ENCODE measurements at regions not wholly inside any gene's neighbourhood (a gene's known extent, or its start where the extent isn't known, plus 50 kb on each side); places are given as distances from the start of the nearest gene placed in this dataset.
"Not testable (repeated sequence)": the region's sequence is repeated elsewhere in the genome, so short reads cannot be mapped to it uniquely, and the experiment has no call there.

- H3K4me1 Mint-ChIP-seq (ENCODE audit: unreplicated experiment); H3K27ac Mint-ChIP-seq (ENCODE audit: unreplicated experiment); H3K36me3 Mint-ChIP-seq (ENCODE audit: low read depth, unreplicated experiment); H3K4me3 Mint-ChIP-seq (ENCODE audit: unreplicated experiment); DNase-seq (ENCODE audit: low spot score); H3K27me3 Mint-ChIP-seq (ENCODE audit: unreplicated experiment); H3K9me3 Mint-ChIP-seq (ENCODE audit: unreplicated experiment): not testable (repeated sequence)
Observed at GRCh38 chr9:41741897-41742296, 387.3 kb downstream of the CNTNAP3B start.

- not testable (repeated sequence) for H3K4me3 Mint-ChIP-seq (ENCODE audit: unreplicated experiment); H3K4me1 Mint-ChIP-seq (ENCODE audit: unreplicated experiment); H3K9me3 Mint-ChIP-seq (ENCODE audit: unreplicated experiment); H3K36me3 Mint-ChIP-seq (ENCODE audit: low read depth, unreplicated experiment); H3K27me3 Mint-ChIP-seq (ENCODE audit: unreplicated experiment)
- H3K27ac Mint-ChIP-seq (ENCODE audit: unreplicated experiment): peak overlapping the region; percentile 67
- peak; percentile 18 for DNase-seq (ENCODE audit: low spot score)
Observed at GRCh38 chr9:41741173-41741572, 388.1 kb downstream of the CNTNAP3B start.

DNA sequence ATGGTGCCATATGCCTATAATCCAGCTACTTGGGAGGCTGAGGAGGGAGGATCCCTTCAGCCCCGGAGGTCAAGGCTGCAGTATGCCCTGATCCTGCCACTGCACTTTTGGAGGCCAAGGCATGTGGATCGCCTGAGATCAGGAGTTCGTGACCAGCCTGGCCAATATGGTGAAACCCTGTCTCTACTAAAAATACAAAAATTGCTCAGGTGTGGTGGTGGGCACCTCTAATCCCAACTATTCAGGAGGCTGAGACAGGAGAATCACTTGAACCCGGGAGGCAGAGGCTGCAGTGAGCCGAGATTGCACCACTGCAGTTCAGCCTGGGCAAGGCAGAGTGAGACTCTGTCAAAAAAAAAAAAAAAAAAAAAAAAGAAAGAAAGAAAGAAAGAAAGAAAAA lies 390.5 kb downstream of the CNTNAP3B start:
- not testable (repeated sequence) for H3K9me3 Mint-ChIP-seq (ENCODE audit: unreplicated experiment); DNase-seq (ENCODE audit: low spot score); H3K27me3 Mint-ChIP-seq (ENCODE audit: unreplicated experiment); H3K4me1 Mint-ChIP-seq (ENCODE audit: unreplicated experiment); H3K36me3 Mint-ChIP-seq (ENCODE audit: low read depth, unreplicated experiment); H3K4me3 Mint-ChIP-seq (ENCODE audit: unreplicated experiment); H3K27ac Mint-ChIP-seq (ENCODE audit: unreplicated experiment)

DNA sequence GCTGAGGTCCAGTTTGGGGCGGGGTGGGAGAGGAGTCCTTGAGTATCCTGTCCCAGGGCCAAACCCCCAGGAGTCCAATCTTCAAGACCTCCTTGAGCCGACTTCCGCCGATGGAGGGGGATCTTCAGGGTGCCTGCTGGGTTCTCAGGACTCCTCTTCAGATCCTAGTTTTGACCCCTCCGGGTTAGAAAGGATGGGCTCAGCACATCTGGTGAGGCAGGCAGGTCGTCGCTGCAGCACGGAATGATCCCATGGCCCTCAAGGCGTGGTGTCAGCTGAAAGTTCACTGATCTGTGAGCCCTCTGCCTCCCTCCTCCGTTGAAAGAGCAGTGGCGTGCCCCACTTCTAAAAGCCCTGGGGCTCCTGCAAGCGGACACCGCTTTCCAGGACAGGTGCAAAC lies 430.0 kb downstream of the CNTNAP3B start:
- not testable (repeated sequence) for H3K27ac Mint-ChIP-seq (ENCODE audit: unreplicated experiment); H3K9me3 Mint-ChIP-seq (ENCODE audit: unreplicated experiment); H3K4me1 Mint-ChIP-seq (ENCODE audit: unreplicated experiment); H3K36me3 Mint-ChIP-seq (ENCODE audit: low read depth, unreplicated experiment); H3K4me3 Mint-ChIP-seq (ENCODE audit: unreplicated experiment); H3K27me3 Mint-ChIP-seq (ENCODE audit: unreplicated experiment); DNase-seq (ENCODE audit: low spot score)

DNA sequence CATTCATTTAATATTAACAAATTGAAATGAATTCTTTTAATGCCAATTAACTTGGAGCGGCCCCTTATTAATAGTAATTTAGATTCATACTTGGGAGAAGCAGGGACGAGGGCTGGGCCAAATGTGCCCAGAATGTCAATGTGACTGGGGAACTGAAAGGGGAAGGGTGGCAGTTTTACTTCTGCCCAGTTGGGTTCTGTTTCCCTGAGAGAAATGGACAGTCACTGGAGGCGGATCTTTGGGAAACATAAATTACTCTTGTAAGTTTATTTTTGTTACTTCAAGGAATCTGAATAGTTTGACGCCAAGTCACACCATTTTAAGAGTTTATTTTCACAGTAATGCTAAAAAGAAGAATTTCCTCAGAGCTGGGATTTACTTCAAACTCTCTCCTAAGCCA lies 432.1 kb downstream of the CNTNAP3B start:
- H3K27me3 Mint-ChIP-seq (ENCODE audit: unreplicated experiment); H3K4me3 Mint-ChIP-seq (ENCODE audit: unreplicated experiment); DNase-seq (ENCODE audit: low spot score); H3K36me3 Mint-ChIP-seq (ENCODE audit: low read depth, unreplicated experiment); H3K4me1 Mint-ChIP-seq (ENCODE audit: unreplicated experiment); H3K9me3 Mint-ChIP-seq (ENCODE audit: unreplicated experiment); H3K27ac Mint-ChIP-seq (ENCODE audit: unreplicated experiment): not testable (repeated sequence)

- not testable (repeated sequence) for H3K4me3 Mint-ChIP-seq (ENCODE audit: unreplicated experiment); H3K36me3 Mint-ChIP-seq (ENCODE audit: low read depth, unreplicated experiment); H3K4me1 Mint-ChIP-seq (ENCODE audit: unreplicated experiment); H3K9me3 Mint-ChIP-seq (ENCODE audit: unreplicated experiment); H3K27me3 Mint-ChIP-seq (ENCODE audit: unreplicated experiment); DNase-seq (ENCODE audit: low spot score); H3K27ac Mint-ChIP-seq (ENCODE audit: unreplicated experiment)
Observed at GRCh38 chr9:41679312-41679711, 449.9 kb downstream of the CNTNAP3B start.

DNA sequence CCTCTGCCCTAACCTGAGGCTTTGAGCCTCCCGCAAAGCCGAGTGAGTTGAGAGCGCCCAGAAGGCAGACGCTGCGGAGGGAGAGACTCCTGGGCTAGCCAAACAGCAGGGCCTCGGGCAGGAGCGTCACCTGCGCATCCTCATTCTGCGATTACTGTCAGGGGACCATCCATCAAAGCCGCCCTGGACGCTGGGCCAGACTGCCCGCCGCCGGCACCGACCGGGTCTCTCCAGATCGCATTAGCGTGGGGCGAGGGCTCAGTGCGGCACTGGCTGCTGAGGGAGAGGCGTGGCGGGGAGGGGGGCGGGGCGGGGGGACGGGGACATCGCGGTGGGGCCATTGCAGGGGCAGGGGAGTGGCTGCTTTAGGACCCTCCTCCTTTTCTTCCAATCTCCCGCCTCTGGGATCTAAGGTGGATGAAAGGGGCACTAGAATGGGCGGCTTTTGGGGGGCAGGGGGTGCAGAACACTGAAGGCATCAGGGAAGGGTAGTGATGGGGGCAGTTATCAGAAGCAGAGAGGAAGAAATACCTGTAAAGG lies 465.7 kb downstream of the CNTNAP3B start:
- not testable (repeated sequence) for H3K27me3 Mint-ChIP-seq (ENCODE audit: unreplicated experiment); H3K9me3 Mint-ChIP-seq (ENCODE audit: unreplicated experiment); H3K4me1 Mint-ChIP-seq (ENCODE audit: unreplicated experiment); H3K36me3 Mint-ChIP-seq (ENCODE audit: low read depth, unreplicated experiment); H3K27ac Mint-ChIP-seq (ENCODE audit: unreplicated experiment); H3K4me3 Mint-ChIP-seq (ENCODE audit: unreplicated experiment); DNase-seq (ENCODE audit: low spot score)

DNA sequence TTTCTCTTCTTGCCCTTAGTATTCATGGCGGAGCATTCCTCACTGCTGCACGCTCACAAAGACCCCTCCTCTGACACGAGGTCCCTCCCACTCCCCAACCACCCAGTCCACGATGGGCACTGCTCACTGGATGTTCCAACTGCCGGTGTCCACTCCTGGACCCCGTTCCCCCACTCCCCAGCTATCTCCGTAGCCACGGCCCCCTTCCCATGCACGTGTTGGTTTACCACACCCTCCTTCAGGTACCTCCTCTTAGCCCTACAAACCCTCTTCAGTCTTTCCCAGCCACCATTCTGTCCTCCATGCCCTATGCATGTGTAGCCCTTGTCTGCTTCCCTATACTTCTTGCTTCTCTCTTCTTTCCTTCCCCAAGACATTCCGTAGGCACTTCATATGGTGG lies 469.6 kb upstream of the ZNG1F start:
- not testable (repeated sequence) for H3K36me3 Mint-ChIP-seq (ENCODE audit: low read depth, unreplicated experiment); H3K9me3 Mint-ChIP-seq (ENCODE audit: unreplicated experiment); H3K4me1 Mint-ChIP-seq (ENCODE audit: unreplicated experiment); DNase-seq (ENCODE audit: low spot score); H3K27me3 Mint-ChIP-seq (ENCODE audit: unreplicated experiment); H3K27ac Mint-ChIP-seq (ENCODE audit: unreplicated experiment)
- peak overlapping the region; percentile 65 for H3K4me3 Mint-ChIP-seq (ENCODE audit: unreplicated experiment)

GRCh38 chr9:41658116-41658515 lies 469.0 kb upstream of the ZNG1F start:
- not testable (repeated sequence) for H3K36me3 Mint-ChIP-seq (ENCODE audit: low read depth, unreplicated experiment); H3K27ac Mint-ChIP-seq (ENCODE audit: unreplicated experiment); H3K4me1 Mint-ChIP-seq (ENCODE audit: unreplicated experiment); H3K27me3 Mint-ChIP-seq (ENCODE audit: unreplicated experiment); H3K9me3 Mint-ChIP-seq (ENCODE audit: unreplicated experiment); DNase-seq (ENCODE audit: low spot score)
- H3K4me3 Mint-ChIP-seq (ENCODE audit: unreplicated experiment): peak overlapping the region; percentile 37

DNA sequence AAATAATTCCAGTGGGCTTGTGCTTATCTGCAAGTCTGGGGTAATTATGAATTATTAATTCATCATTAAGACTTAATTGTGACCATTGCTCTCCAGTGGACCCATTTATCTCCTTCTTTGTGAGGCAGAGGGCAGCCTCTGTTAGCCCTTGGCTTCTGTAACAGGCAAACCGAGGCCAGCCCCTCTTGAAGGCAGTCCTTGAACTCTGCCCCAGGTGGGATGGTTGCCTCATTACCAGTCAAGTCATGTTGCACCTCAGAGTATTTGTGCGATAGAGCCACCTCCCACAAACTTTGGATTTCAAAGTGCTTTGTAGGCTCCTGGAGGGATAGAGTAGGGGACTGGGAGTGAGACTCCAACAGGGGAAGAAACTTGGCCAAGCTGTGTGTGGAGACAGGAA lies 468.0 kb upstream of the ZNG1F start:
- not testable (repeated sequence) for H3K36me3 Mint-ChIP-seq (ENCODE audit: low read depth, unreplicated experiment); H3K27me3 Mint-ChIP-seq (ENCODE audit: unreplicated experiment); H3K4me1 Mint-ChIP-seq (ENCODE audit: unreplicated experiment); H3K27ac Mint-ChIP-seq (ENCODE audit: unreplicated experiment); H3K9me3 Mint-ChIP-seq (ENCODE audit: unreplicated experiment); DNase-seq (ENCODE audit: low spot score); H3K4me3 Mint-ChIP-seq (ENCODE audit: unreplicated experiment)

DNA sequence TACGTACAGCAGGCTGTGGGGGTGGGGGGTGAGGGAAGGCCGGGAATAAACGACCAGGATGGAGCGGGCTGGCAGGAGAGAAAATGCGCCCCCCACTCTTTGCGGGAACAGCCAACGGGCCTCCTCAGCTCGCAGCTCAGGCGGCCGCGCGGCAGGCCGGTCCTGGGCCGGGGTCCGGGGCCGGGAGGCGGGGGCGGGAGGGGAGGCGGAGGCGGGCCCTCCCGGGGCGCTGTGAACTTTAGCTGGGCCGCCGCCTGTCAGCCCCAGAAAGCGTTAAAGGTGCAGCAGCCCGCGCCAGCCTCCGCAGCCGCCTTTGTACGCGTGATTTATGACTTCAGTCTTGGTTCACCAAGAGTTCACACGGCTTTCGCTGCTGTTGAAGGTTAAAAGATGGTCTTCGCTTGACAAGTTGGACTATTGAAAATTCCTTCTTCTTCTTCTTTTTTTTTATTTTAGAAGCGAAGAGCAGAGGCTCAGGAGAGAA lies 466.0 kb upstream of the ZNG1F start:
- H3K27ac Mint-ChIP-seq (ENCODE audit: unreplicated experiment); H3K9me3 Mint-ChIP-seq (ENCODE audit: unreplicated experiment); H3K4me3 Mint-ChIP-seq (ENCODE audit: unreplicated experiment); H3K4me1 Mint-ChIP-seq (ENCODE audit: unreplicated experiment); H3K36me3 Mint-ChIP-seq (ENCODE audit: low read depth, unreplicated experiment); H3K27me3 Mint-ChIP-seq (ENCODE audit: unreplicated experiment); DNase-seq (ENCODE audit: low spot score): not testable (repeated sequence)

- H3K9me3 Mint-ChIP-seq (ENCODE audit: unreplicated experiment); H3K4me1 Mint-ChIP-seq (ENCODE audit: unreplicated experiment); H3K4me3 Mint-ChIP-seq (ENCODE audit: unreplicated experiment); H3K36me3 Mint-ChIP-seq (ENCODE audit: low read depth, unreplicated experiment); H3K27me3 Mint-ChIP-seq (ENCODE audit: unreplicated experiment); DNase-seq (ENCODE audit: low spot score); H3K27ac Mint-ChIP-seq (ENCODE audit: unreplicated experiment): not testable (repeated sequence)
Observed at GRCh38 chr9:41654349-41654748, 465.2 kb upstream of the ZNG1F start.
